Gastroesophageal sphincter (tissue), 3 donors: ENCODE measurements at regions not wholly inside any gene's neighbourhood (a gene's known extent, or its start where the extent isn't known, plus 50 kb on each side); places are given as distances from the start of the nearest gene placed in this dataset.

ENCODE experiments used
- CTCF ChIP-seq, 4 experiments: fragments of 200-600 bp in 2 of 4; fragments of 450-650 bp in 2 of 4; sonication (generic) in 1 of 4; IDR thresholded peaks; one replicate each; pipeline ENCODE4 v1.5.1; 2017 to 2019; ENCODE audit warnings: antibody characterized with exemption in 4 of 4, mild to moderate bottlenecking in 2 of 4, moderate library complexity in 2 of 4
- EP300 ChIP-seq: sonication (generic); formaldehyde crosslinking; IDR thresholded peaks from one replicate; pipeline ENCODE4 v1.6.1; 2017; ENCODE audit warnings: antibody characterized with exemption, mild to moderate bottlenecking
- POLR2A ChIP-seq, 2 donors: fragments of 450-650 bp; IDR thresholded peaks; one replicate each; pipeline ENCODE4 v1.6.1; 2017; ENCODE audit warnings: antibody characterized with exemption in 2 of 2, mild to moderate bottlenecking in 2 of 2, moderate library complexity in 1 of 2
- POLR2AphosphoS5 ChIP-seq: sonication (generic); formaldehyde crosslinking; IDR thresholded peaks from one replicate; pipeline ENCODE4 v1.6.1; 2017; ENCODE audit warnings: antibody characterized with exemption

GRCh38 chr1:207968521-207969009, 57.6 kb upstream of the CD34 start:
- TF ChIP-seq CTCF (IDR thresholded peaks at IDR 0.05): no peak
- no peak for TF ChIP-seq POLR2A (IDR thresholded peaks at IDR 0.05)
- no peak for TF ChIP-seq POLR2AphosphoS5
- no peak for TF ChIP-seq EP300
